Kidney (tissue), 13 donors: ENCODE measurements at regions not wholly inside any gene's neighbourhood (a gene's known extent, or its start where the extent isn't known, plus 50 kb on each side); places are given as distances from the start of the nearest gene placed in this dataset.
"Not testable (repeated sequence)": the region's sequence is repeated elsewhere in the genome, so short reads cannot be mapped to it uniquely, and the experiment has no call there.

Experiments used
- DNase-seq, 5 donors: peaks; one replicate each; pipeline ENCODE4 v3.0.0-alpha.2; 2013 to 2020
- FAIRE-seq: peaks from 2 replicates; lab custom pipeline; 2012; peaks lifted over from hg19 to GRCh38; lab: Jason Lieb, UNC
- H3K27ac ChIP-seq, 2 donors: one replicate each; pipeline ENCODE4 v1.7.0; 2013; ENCODE audit warnings: low read depth in 2 of 2, low read length in 2 of 2, inconsistent platforms in 1 of 2
- H3K27me3 ChIP-seq: one replicate; pipeline ENCODE4 v1.7.1; 2013; ENCODE audit warnings: low read length, inconsistent platforms; ENCODE audit not compliant: control insufficient read depth, insufficient read depth
- H3K36me3 ChIP-seq, 3 donors: one replicate each; pipeline versions ENCODE4 v1.7.0 to v1.7.1; 2013; ENCODE audit warnings: low read length in 3 of 3, control low read depth in 1 of 3, inconsistent platforms in 1 of 3; ENCODE audit not compliant: insufficient read depth in 3 of 3, control insufficient read depth in 2 of 3
- H3K4me1 ChIP-seq, 3 donors: one replicate each; pipeline versions ENCODE4 v1.7.0 to v1.7.1; 2013; ENCODE audit warnings: low read length in 3 of 3, inconsistent platforms in 1 of 3, low read depth in 1 of 3; ENCODE audit not compliant: control insufficient read depth in 2 of 3, insufficient read depth in 2 of 3
- H3K4me3 ChIP-seq, 3 donors: one replicate each; pipeline versions ENCODE4 v1.7.0 to v1.8.1; 2013; ENCODE audit warnings: low read length in 3 of 3, control low read depth in 1 of 3, inconsistent platforms in 1 of 3
- H3K9ac ChIP-seq, 3 donors: one replicate each; pipeline versions ENCODE4 v1.7.0 to v1.7.1; 2013; ENCODE audit warnings: low read length in 3 of 3, control low read depth in 1 of 3, inconsistent platforms in 1 of 3
- H3K9me3 ChIP-seq, 3 donors: one replicate each; pipeline versions ENCODE4 v1.7.0 to v1.7.1; 2013; ENCODE audit warnings: low read length in 3 of 3, control low read depth in 1 of 3, inconsistent platforms in 1 of 3; ENCODE audit not compliant: control insufficient read depth in 2 of 3, insufficient read depth in 1 of 3
- intact Hi-C: fragments of 100-400 bp; cut with DNase I; formaldehyde crosslinking; loops from one replicate; pipeline ENCODE4 v1.11.1; 2022
- TF ChIP-seq, protein P1 (sequence below): IDR thresholded peaks from 3 replicates; pipeline ENCODE4 v1.5.1; 2012; ENCODE audit warnings: mild to moderate bottlenecking, moderate library complexity, borderline replicate concordance; ENCODE audit not compliant: insufficient read depth; ENCODE audit errors: extremely low read depth
- donor health status: control.
- donor health status: control.
- donor health status: control.
- donor health status: control.
- donor health status: control.
- donor health status: DM: yes; HTN: yes; CAD: no.
- donor health status: Normal renal cell carcinoma (clear cell type).

DNA sequence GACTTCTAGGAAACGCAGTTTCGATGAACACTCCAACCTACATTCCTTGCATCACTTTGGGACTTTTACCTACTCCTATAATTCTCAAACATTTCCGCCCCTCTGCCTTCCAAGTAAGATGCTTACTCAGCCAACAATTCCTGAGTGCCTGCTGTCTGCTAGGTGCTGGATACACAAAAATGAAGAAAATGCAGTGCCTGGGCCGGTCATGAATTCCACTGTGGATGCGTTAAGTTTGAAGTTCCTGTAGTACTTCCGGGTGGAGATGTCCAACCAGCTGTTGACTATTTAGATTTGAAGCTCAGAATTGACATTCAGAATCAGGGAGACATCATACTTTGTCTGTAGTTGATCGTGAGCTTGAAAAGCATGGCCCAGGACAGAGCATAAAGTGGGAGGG, 89.2 kb downstream of the LYZL1 start:
- no peak overlapping the region for H3K9ac ChIP-seq
- H3K36me3 ChIP-seq: no peaks in the 10 kb centered on the region
- DNase-seq (no peak), FAIRE-seq (no peak)
- no peak overlapping the region for H3K4me3 ChIP-seq
- H3K27me3 ChIP-seq: no peaks in the 10 kb centered on the region
- intact Hi-C loops: no loop called here
- TF ChIP-seq, protein P1, sequence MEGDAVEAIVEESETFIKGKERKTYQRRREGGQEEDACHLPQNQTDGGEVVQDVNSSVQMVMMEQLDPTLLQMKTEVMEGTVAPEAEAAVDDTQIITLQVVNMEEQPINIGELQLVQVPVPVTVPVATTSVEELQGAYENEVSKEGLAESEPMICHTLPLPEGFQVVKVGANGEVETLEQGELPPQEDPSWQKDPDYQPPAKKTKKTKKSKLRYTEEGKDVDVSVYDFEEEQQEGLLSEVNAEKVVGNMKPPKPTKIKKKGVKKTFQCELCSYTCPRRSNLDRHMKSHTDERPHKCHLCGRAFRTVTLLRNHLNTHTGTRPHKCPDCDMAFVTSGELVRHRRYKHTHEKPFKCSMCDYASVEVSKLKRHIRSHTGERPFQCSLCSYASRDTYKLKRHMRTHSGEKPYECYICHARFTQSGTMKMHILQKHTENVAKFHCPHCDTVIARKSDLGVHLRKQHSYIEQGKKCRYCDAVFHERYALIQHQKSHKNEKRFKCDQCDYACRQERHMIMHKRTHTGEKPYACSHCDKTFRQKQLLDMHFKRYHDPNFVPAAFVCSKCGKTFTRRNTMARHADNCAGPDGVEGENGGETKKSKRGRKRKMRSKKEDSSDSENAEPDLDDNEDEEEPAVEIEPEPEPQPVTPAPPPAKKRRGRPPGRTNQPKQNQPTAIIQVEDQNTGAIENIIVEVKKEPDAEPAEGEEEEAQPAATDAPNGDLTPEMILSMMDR: no peak
- no peak overlapping the region for H3K27ac ChIP-seq
- no peaks in the 10 kb centered on the region for H3K9me3 ChIP-seq
- peaks cover 0 to 6% (median 0%) of the 10 kb centered on the region in 3 donors for H3K4me1 ChIP-seq

DNA sequence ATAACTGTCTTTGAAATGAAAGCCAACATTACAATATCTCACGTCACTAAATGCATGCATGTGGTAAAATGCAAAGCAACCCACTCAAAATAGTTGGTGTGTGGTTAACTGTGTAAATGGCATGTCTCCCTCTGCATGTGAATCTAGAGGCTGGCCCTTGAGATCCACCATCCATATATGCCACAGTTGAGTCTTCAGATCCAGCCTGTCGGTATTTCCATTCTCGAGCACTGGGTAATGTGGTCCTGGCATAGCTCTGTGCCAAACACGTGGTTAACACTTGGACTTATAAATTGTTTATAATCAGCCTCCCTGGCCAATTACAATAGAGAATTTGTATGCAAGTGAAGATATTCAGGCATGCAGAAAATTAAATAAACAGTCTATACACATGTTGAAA, 90.3 kb downstream of the LYZL1 start:
- FAIRE-seq: no peak
- no peak for DNase-seq
- H3K27me3 ChIP-seq: no peaks in the 10 kb centered on the region
- peaks cover 0 to 6% (median 0%) of the 10 kb centered on the region in 3 donors for H3K4me1 ChIP-seq
- H3K4me3 ChIP-seq: no peak overlapping the region
- no peak overlapping the region for H3K27ac ChIP-seq
- TF ChIP-seq, protein P1: no peak
- H3K9ac ChIP-seq: no peak overlapping the region
- H3K9me3 ChIP-seq: no peaks in the 10 kb centered on the region
- intact Hi-C loops: no loop called here
- no peaks in the 10 kb centered on the region for H3K36me3 ChIP-seq

DNA sequence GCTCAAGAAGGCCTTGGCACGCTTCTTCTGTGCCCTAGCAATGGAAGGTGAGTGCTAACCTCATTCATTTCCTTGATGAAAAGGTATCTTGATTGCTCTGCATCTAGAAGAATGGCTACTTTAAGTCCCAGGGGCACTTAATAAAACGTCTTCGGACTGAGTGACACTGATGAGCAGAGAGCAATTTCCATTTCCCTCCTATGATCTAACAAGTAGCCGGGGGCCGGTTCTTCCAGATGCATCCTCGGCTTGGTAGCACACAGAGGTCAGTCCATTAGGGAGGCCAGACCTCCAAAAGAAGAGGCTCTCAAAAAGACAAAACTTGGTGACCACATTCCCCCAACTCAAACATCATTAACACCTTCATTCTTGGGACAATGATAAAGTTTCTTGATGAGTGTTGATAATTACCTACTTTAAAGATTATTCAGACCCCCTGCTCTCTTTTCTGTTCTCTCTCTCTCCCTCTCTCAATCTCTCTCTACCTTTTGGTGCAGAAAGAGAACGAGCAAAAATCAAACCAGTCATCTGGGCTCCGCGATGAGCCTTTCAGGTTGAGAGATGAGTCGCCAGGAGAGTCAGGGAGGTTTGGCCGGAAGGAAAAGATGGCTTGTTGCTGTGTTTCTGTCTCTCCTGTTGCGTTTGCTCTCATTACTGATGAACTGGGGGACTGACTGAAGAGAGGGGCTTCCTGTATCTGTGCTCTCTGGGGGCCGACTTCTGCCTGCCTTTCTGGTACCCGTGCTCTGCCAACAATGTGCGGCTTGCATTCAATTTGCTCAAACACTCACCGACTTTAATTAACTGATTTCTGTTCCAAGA, 91.1 kb downstream of the LYZL1 start:
- H3K9me3 ChIP-seq, H3K36me3 ChIP-seq, DNase-seq, intact Hi-C loops, FAIRE-seq, H3K9ac ChIP-seq, H3K4me3 ChIP-seq, H3K4me1 ChIP-seq, H3K27ac ChIP-seq, H3K27me3 ChIP-seq: not testable (repeated sequence)

DNA sequence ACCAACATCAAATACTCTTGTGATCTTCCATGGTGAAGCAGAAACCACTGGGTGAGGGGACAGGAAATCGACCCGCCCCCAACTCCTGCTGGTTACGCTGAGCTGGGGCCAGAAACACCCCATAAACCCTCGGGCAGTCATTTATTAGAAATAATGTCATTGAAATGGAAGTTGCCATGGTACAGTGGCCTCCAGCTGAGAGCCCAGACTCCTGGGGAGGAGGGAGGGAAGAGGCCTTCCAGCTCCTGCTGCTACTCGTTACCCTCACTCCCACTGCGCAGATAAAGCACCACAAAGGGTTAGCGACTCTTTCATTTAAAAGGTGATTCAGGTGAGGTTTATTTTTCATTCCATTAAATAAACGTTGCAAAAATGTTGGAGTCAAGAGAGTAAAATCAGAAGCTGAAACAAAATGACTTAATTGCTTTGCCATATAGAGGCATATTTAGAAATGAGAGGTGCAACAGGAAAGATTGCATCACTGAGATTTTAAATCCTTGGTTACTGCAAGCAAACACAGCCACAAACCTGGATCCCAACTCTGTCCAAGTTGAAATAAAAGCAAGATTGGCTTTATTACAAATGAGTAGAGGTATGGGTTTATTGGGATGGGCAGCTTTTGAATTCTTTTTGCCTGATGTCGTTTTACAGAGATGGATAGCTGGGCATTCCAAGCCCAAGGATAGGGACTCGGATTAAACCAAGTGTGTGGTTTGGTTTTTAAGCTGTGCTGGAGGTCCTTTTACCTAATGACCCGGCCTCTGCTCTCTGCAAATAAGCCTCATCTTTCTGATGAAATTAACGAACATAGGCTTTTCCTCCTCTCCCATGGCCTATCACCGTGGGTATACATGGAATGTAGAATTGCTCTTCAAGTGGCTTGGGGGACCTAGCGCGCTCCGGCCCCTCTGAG, 92.0 kb downstream of the LYZL1 start:
- H3K27me3 ChIP-seq, H3K36me3 ChIP-seq, FAIRE-seq, H3K9ac ChIP-seq, H3K4me3 ChIP-seq, H3K27ac ChIP-seq, intact Hi-C loops, H3K9me3 ChIP-seq, H3K4me1 ChIP-seq: not testable (repeated sequence)
- peak in 4 of 5 donors; percentile 70 to 86 (median 76) for DNase-seq
